ENCODE measurements at regions not wholly inside any gene's neighbourhood (a gene's known extent, or its start where the extent isn't known, plus 50 kb on each side); places are given as distances from the start of the nearest gene placed in this dataset.

GRCh38 chr6:14583826-14584225 lies 466.3 kb downstream of the CD83 start:
- TF ChIP-seq, protein P1, sequence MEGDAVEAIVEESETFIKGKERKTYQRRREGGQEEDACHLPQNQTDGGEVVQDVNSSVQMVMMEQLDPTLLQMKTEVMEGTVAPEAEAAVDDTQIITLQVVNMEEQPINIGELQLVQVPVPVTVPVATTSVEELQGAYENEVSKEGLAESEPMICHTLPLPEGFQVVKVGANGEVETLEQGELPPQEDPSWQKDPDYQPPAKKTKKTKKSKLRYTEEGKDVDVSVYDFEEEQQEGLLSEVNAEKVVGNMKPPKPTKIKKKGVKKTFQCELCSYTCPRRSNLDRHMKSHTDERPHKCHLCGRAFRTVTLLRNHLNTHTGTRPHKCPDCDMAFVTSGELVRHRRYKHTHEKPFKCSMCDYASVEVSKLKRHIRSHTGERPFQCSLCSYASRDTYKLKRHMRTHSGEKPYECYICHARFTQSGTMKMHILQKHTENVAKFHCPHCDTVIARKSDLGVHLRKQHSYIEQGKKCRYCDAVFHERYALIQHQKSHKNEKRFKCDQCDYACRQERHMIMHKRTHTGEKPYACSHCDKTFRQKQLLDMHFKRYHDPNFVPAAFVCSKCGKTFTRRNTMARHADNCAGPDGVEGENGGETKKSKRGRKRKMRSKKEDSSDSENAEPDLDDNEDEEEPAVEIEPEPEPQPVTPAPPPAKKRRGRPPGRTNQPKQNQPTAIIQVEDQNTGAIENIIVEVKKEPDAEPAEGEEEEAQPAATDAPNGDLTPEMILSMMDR (IDR thresholded peaks at IDR 0.05; ENCODE audit: insufficient read depth, low read depth, low read length): no peak
- no peak for TF ChIP-seq EZH2 (IDR thresholded peaks at IDR 0.05; ENCODE audit: insufficient read depth, low read length)
